Endodermal cell (in vitro differentiated cells): ENCODE measurements at regions not wholly inside any gene's neighbourhood (a gene's known extent, or its start where the extent isn't known, plus 50 kb on each side); places are given as distances from the start of the nearest gene placed in this dataset.
A peak's percentile ranks its signal among the peaks of the same experiment; 100 is the strongest.

Experiments
- DNase-seq: peaks from one replicate; pipeline ENCODE4 v3.0.0-alpha.2; 2017
- H3K27ac ChIP-seq: 2 replicates; pipeline ENCODE4 v1.5.1; 2013; ENCODE audit warnings: mild to moderate bottlenecking, low read depth, low read length, moderate library complexity
- H3K27me3 ChIP-seq: 2 replicates; pipeline ENCODE4 v1.6.1; 2013; ENCODE audit warnings: mild to moderate bottlenecking, low read length, moderate library complexity; ENCODE audit not compliant: insufficient read depth, control insufficient read depth, poor library complexity, severe bottlenecking
- H3K36me3 ChIP-seq: 2 replicates; pipeline ENCODE4 v1.7.0; 2013; ENCODE audit warnings: mild to moderate bottlenecking, low read length, moderate library complexity; ENCODE audit not compliant: control insufficient read depth, insufficient read depth
- H3K4me1 ChIP-seq: one replicate; pipeline ENCODE4 v1.7.0; 2013; ENCODE audit warnings: low read length; ENCODE audit not compliant: control insufficient read depth, insufficient read depth
- H3K4me3 ChIP-seq: 2 replicates; pipeline ENCODE4 v1.5.1; 2013; ENCODE audit warnings: mild to moderate bottlenecking, low read length, moderate library complexity
- H3K9ac ChIP-seq: 2 replicates; pipeline ENCODE4 v1.6.1; 2013; ENCODE audit warnings: mild to moderate bottlenecking, low read length, moderate library complexity; ENCODE audit not compliant: poor library complexity, severe bottlenecking; ENCODE audit errors: extremely low read depth
- H3K9me3 ChIP-seq: 2 replicates; pipeline ENCODE4 v1.6.1; 2013; ENCODE audit warnings: mild to moderate bottlenecking, low read length, moderate library complexity; ENCODE audit not compliant: control insufficient read depth
- H3K27ac Mint-ChIP-seq: 2 replicates; pipeline ENCODE4 v1.8.0; 2020; ENCODE audit warnings: mixed read lengths
- H3K27me3 Mint-ChIP-seq: 2 replicates; pipeline ENCODE4 v1.8.0; 2021; ENCODE audit warnings: mild to moderate bottlenecking, mixed read lengths; ENCODE audit not compliant: insufficient read depth
- H3K36me3 Mint-ChIP-seq: 2 replicates; pipeline ENCODE4 v1.8.0; 2020; ENCODE audit warnings: low read depth, mixed read lengths
- H3K4me1 Mint-ChIP-seq: 2 replicates; pipeline ENCODE4 v1.8.0; 2020; ENCODE audit warnings: mixed read lengths
- H3K4me3 Mint-ChIP-seq: 2 replicates; pipeline ENCODE4 v1.8.0; 2020; ENCODE audit warnings: mild to moderate bottlenecking, moderate library complexity, mixed read lengths
- H3K9me3 Mint-ChIP-seq: 2 replicates; pipeline ENCODE4 v1.8.0; 2020; ENCODE audit warnings: mild to moderate bottlenecking, mixed read lengths
- WGBS, 2 experiments: methylation state at CpG; one replicate each; pipeline versions ENCODE4 v1.1.5 to v1.1.7; 2013; ENCODE audit warnings: missing lambda C conversion rate in 2 of 2, mixed read lengths in 1 of 2; ENCODE audit not compliant: insufficient coverage in 1 of 2, insufficient read length in 1 of 2; 5-methylcytosine and 5-hydroxymethylcytosine counted together
- TF ChIP-seq, protein P1 (sequence below): fragments of 200-600 bp; sonication (generic); conservative IDR thresholded peaks from 2 replicates; pipeline ENCODE4 v1.5.0; 2021; ENCODE audit warnings: antibody characterized with exemption, mild to moderate bottlenecking

DNA sequence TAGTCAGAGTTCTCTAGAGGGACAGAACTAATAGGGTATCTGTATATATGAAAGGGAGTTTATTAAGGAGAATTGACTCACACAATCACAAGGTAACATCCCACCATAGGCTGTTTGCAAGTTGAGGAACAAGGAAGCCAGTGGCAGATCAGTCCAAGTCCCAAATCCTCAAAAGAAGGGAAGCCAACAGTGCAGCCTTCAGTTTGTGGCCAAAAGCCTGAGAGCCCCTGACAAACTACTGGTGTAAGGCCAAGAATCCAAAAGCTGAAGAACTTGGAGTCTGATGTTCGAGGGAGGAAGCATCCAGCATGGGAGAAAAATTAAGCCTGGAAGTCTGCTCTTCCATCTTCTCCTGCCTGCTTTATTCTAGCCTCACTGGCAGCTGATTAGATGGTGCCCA, 1107.2 kb upstream of the CELF2 start:
- H3K4me1 Mint-ChIP-seq = peaks cover 4% of the 10 kb centered on the region
- H3K27ac Mint-ChIP-seq = no peak overlapping the region
- no peak overlapping the region for H3K4me3 Mint-ChIP-seq
- H3K4me1 ChIP-seq = no peaks in the 10 kb centered on the region
- 95 to 100% methylated on average over 1 of the region's 1 CpG for WGBS, 2 experiments
- peaks cover 16% of the 10 kb centered on the region for H3K9me3 Mint-ChIP-seq
- no peaks in the 10 kb centered on the region for H3K27me3 ChIP-seq
- no peaks in the 10 kb centered on the region for H3K36me3 ChIP-seq
- no peaks in the 10 kb centered on the region for H3K27me3 Mint-ChIP-seq
- no peak overlapping the region for H3K9ac ChIP-seq
- H3K27ac ChIP-seq = no peak overlapping the region
- peaks cover 7% of the 10 kb centered on the region for H3K9me3 ChIP-seq
- TF ChIP-seq, protein P1, sequence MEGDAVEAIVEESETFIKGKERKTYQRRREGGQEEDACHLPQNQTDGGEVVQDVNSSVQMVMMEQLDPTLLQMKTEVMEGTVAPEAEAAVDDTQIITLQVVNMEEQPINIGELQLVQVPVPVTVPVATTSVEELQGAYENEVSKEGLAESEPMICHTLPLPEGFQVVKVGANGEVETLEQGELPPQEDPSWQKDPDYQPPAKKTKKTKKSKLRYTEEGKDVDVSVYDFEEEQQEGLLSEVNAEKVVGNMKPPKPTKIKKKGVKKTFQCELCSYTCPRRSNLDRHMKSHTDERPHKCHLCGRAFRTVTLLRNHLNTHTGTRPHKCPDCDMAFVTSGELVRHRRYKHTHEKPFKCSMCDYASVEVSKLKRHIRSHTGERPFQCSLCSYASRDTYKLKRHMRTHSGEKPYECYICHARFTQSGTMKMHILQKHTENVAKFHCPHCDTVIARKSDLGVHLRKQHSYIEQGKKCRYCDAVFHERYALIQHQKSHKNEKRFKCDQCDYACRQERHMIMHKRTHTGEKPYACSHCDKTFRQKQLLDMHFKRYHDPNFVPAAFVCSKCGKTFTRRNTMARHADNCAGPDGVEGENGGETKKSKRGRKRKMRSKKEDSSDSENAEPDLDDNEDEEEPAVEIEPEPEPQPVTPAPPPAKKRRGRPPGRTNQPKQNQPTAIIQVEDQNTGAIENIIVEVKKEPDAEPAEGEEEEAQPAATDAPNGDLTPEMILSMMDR = no peak
- H3K4me3 ChIP-seq = no peak overlapping the region
- no peaks in the 10 kb centered on the region for H3K36me3 Mint-ChIP-seq
- DNase-seq = no peak

DNA sequence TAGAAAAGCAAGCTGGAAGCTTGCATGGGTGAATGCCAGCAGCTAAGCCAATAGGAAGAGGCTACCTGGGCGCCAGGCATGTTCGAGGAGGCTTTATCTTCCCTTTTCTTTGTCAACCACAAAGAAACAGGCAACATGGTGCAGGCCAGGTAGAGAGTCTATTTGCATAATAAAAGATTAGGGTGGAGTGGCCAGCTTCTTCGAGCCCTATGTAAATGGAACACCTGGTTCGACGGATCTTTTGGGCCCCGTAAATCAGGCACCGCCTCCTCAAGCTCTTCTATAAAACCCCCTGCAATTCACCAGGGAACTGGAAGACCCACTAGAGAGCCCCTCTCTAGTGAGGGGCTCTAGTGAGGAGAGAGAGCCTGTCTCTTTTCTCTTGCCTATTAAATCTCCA, 1106.2 kb upstream of the CELF2 start:
- H3K9me3 ChIP-seq = no peaks in the 10 kb centered on the region
- no peaks in the 10 kb centered on the region for H3K36me3 ChIP-seq
- H3K27ac ChIP-seq = no peak overlapping the region
- no peaks in the 10 kb centered on the region for H3K36me3 Mint-ChIP-seq
- no peak overlapping the region for H3K27ac Mint-ChIP-seq
- no peak overlapping the region for H3K9ac ChIP-seq
- peaks cover 4% of the 10 kb centered on the region for H3K4me1 Mint-ChIP-seq
- no peak overlapping the region for H3K4me3 Mint-ChIP-seq
- DNase-seq = peak; percentile 71
- no peak overlapping the region for H3K4me3 ChIP-seq
- no peaks in the 10 kb centered on the region for H3K27me3 ChIP-seq
- no peaks in the 10 kb centered on the region for H3K27me3 Mint-ChIP-seq
- H3K4me1 ChIP-seq = no peaks in the 10 kb centered on the region
- TF ChIP-seq, protein P1 = no peak
- WGBS, 2 experiments = 77% methylated on average over 7 of the region's 7 CpGs; no CpG with 5 or more reads in 1 of the 2 experiments
- H3K9me3 Mint-ChIP-seq = peaks cover 11% of the 10 kb centered on the region

DNA sequence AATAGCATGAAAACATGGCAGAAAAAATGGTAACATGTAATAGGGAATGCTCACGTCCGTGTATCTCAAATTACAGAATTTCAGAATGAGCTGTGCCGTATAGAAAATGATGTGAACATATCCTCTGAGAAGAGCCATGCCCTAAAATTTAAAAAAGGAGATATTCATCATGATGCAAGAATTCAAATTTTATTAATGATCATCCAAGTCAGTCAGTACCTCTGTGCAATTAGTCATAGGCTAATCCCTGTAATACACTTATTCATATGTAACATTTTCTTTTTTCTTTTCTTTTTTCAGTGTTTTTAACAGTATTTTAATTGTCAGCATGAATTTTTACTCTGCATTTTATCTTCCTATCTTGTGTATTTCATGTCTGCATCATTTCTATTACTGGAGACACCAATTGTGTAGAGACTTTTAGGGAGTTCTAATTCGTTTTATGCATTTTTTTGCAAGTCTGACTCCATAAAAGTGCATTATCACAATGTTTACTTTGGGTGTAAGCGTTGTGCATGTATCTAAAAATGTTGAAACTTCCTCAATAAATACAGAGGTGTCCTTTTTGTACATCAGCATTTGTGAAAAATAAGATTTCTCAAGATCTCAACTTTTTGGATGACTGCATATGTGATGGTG, 1103.7 kb upstream of the CELF2 start:
- Mint-ChIP-seq H3K27me3 (no peaks in the 10 kb centered on the region), H3K36me3 (no peaks in the 10 kb centered on the region)
- H3K9ac ChIP-seq = no peak overlapping the region

More for the DNA sequence above, 1103.7 kb upstream of the CELF2 start:
- 82 to 89% methylated on average over 4 to 5 of the region's 5 CpGs for WGBS, 2 experiments
- H3K36me3 ChIP-seq = no peaks in the 10 kb centered on the region
- no peak overlapping the region for H3K4me3 Mint-ChIP-seq
- H3K4me3 ChIP-seq = no peak overlapping the region
- DNase-seq = no peak
- H3K27me3 ChIP-seq = no peaks in the 10 kb centered on the region
- H3K27ac Mint-ChIP-seq = no peak overlapping the region
- H3K4me1 Mint-ChIP-seq = no peaks in the 10 kb centered on the region
- H3K27ac ChIP-seq = no peak overlapping the region
- H3K9me3 ChIP-seq = no peaks in the 10 kb centered on the region
- no peaks in the 10 kb centered on the region for H3K4me1 ChIP-seq
- H3K9me3 Mint-ChIP-seq = no peaks in the 10 kb centered on the region
- TF ChIP-seq, protein P1 = no peak
